ACC112 (cell line): ENCODE measurements at regions not wholly inside any gene's neighbourhood (a gene's known extent, or its start where the extent isn't known, plus 50 kb on each side); places are given as distances from the start of the nearest gene placed in this dataset.
"Not testable (repeated sequence)": the region's sequence is repeated elsewhere in the genome, so short reads cannot be mapped to it uniquely, and the experiment has no call there.

ENCODE experiments used
- H2AFZ ChIP-seq: fragments of 200-600 bp; sonication (generic); one replicate; pipeline ENCODE4 v1.6.0; 2017; ENCODE audit warnings: antibody characterized with exemption, low read length; ENCODE audit not compliant: unreplicated experiment
- H3K27ac ChIP-seq: fragments of 200-600 bp; sonication (generic); 2 replicates; pipeline ENCODE4 v1.5.1; 2014; ENCODE audit warnings: low read depth, mild to moderate bottlenecking, antibody characterized with exemption, low read length, moderate library complexity
- H3K27me3 ChIP-seq: fragments of 200-600 bp; sonication (generic); 2 replicates; pipeline ENCODE4 v1.6.1; 2014; ENCODE audit warnings: mild to moderate bottlenecking, antibody characterized with exemption, low read length, moderate library complexity, mixed read lengths; ENCODE audit not compliant: insufficient read depth
- H3K36me3 ChIP-seq: fragments of 200-600 bp; sonication (generic); 2 replicates; pipeline ENCODE4 v1.6.1; 2016; ENCODE audit warnings: mild to moderate bottlenecking, antibody characterized with exemption, low read length, moderate library complexity, mixed read lengths; ENCODE audit not compliant: insufficient read depth
- H3K4me1 ChIP-seq: fragments of 200-600 bp; sonication (generic); one replicate; pipeline ENCODE4 v1.6.1; 2016; ENCODE audit warnings: low read length, mixed read lengths; ENCODE audit not compliant: insufficient read depth, unreplicated experiment, control insufficient read depth
- H3K4me3 ChIP-seq: fragments of 200-600 bp; sonication (generic); 2 replicates; pipeline ENCODE4 v1.5.1; 2014; ENCODE audit warnings: mild to moderate bottlenecking, low read depth, low read length
- H3K79me2 ChIP-seq: fragments of 200-600 bp; sonication (generic); one replicate; pipeline ENCODE4 v1.6.0; 2016; ENCODE audit warnings: low read length; ENCODE audit not compliant: control insufficient read depth, unreplicated experiment, insufficient read depth

- no peaks in the 10 kb centered on the region for H3K79me2 ChIP-seq
These were observed 840.2 kb downstream of the UQCRFS1 start for GRCh38 chr19:28372576-28373247.

GRCh38 chr19:28367146-28367545 lies 845.8 kb downstream of the UQCRFS1 start:
- H3K27ac ChIP-seq, result no peak overlapping the region
- no peaks in the 10 kb centered on the region for H3K4me1 ChIP-seq
- H3K36me3 ChIP-seq, result no peaks in the 10 kb centered on the region
- H2AFZ ChIP-seq, result no peak overlapping the region
- H3K27me3 ChIP-seq, result 0 out of 2 replicates have a peak, but pooled peaks cover 4% of the 10 kb centered on the region
- no peaks in the 10 kb centered on the region for H3K79me2 ChIP-seq
- no peak overlapping the region for H3K4me3 ChIP-seq

More at GRCh38 chr19:28372576-28373247, 840.2 kb downstream of the UQCRFS1 start:
- Histone ChIP-seq H3K4me1 (no peaks in the 10 kb centered on the region), H3K4me3 (no peak overlapping the region), H2AFZ (no peak overlapping the region), H3K36me3 (no peaks in the 10 kb centered on the region), H3K27ac (no peak overlapping the region), H3K27me3 (0 out of 2 replicates have a peak, but pooled peaks cover 2% of the 10 kb centered on the region)

- Histone ChIP-seq H3K4me3 (no peak overlapping the region), H2AFZ (no peak overlapping the region), H3K27me3 (0 out of 2 replicates have a peak, but pooled peaks cover 4% of the 10 kb centered on the region), H3K79me2 (no peaks in the 10 kb centered on the region), H3K27ac (no peak overlapping the region), H3K36me3 (no peaks in the 10 kb centered on the region), H3K4me1 (no peaks in the 10 kb centered on the region)
These were observed 849.7 kb downstream of the UQCRFS1 start for GRCh38 chr19:28363254-28363653.

GRCh38 chr19:28359431-28360414 lies 853.2 kb downstream of the UQCRFS1 start:
- Histone ChIP-seq H3K4me1 (no peaks in the 10 kb centered on the region), H3K27ac (no peak overlapping the region), H3K79me2 (no peaks in the 10 kb centered on the region), H3K4me3 (no peak overlapping the region), H3K27me3 (peaks cover 4% of the 10 kb centered on the region; the same call in 1 of the 2 replicates), H3K36me3 (no peaks in the 10 kb centered on the region), H2AFZ (no peak overlapping the region)

GRCh38 chr19:28358633-28359032 lies 854.3 kb downstream of the UQCRFS1 start:
- H2AFZ ChIP-seq, result no peak overlapping the region
- no peak overlapping the region for H3K4me3 ChIP-seq
- no peaks in the 10 kb centered on the region for H3K4me1 ChIP-seq
- peaks cover 4% of the 10 kb centered on the region; the same call in 1 of the 2 replicates for H3K27me3 ChIP-seq
- H3K36me3 ChIP-seq, result no peaks in the 10 kb centered on the region
- no peaks in the 10 kb centered on the region for H3K79me2 ChIP-seq
- no peak overlapping the region for H3K27ac ChIP-seq

- H3K4me1 ChIP-seq, result no peaks in the 10 kb centered on the region
- no peaks in the 10 kb centered on the region for H3K27me3 ChIP-seq
- no peak overlapping the region for H3K4me3 ChIP-seq
- H3K27ac ChIP-seq, result no peak overlapping the region
- no peaks in the 10 kb centered on the region for H3K79me2 ChIP-seq
- H3K36me3 ChIP-seq, result no peaks in the 10 kb centered on the region
- H2AFZ ChIP-seq, result no peak overlapping the region
These were observed 861.2 kb downstream of the UQCRFS1 start for GRCh38 chr19:28351761-28352160.

- not testable (repeated sequence) for H3K4me3 ChIP-seq, H2AFZ ChIP-seq, H3K79me2 ChIP-seq, H3K4me1 ChIP-seq, H3K27ac ChIP-seq, H3K36me3 ChIP-seq, H3K27me3 ChIP-seq
These were observed 861.6 kb downstream of the UQCRFS1 start for GRCh38 chr19:28351321-28351720.

- 0 out of 2 replicates have a peak, but pooled peaks cover 3% of the 10 kb centered on the region for H3K27me3 ChIP-seq
- H3K36me3 ChIP-seq, result no peaks in the 10 kb centered on the region
- H3K4me3 ChIP-seq, result no peak overlapping the region
- no peak overlapping the region for H3K27ac ChIP-seq
- no peaks in the 10 kb centered on the region for H3K79me2 ChIP-seq
- no peaks in the 10 kb centered on the region for H3K4me1 ChIP-seq
- H2AFZ ChIP-seq, result no peak overlapping the region
These were observed 862.3 kb downstream of the UQCRFS1 start for GRCh38 chr19:28350673-28351072.

GRCh38 chr19:28350037-28350436 lies 862.9 kb downstream of the UQCRFS1 start:
- Histone ChIP-seq H3K36me3 (no peaks in the 10 kb centered on the region), H3K4me3 (no peak overlapping the region), H3K79me2 (no peaks in the 10 kb centered on the region), H3K27me3 (0 out of 2 replicates have a peak, but pooled peaks cover 6% of the 10 kb centered on the region), H3K27ac (no peak overlapping the region), H3K4me1 (no peaks in the 10 kb centered on the region), H2AFZ (no peak overlapping the region)

- Histone ChIP-seq H3K4me3 (no peak overlapping the region), H3K36me3 (no peaks in the 10 kb centered on the region), H3K27me3 (0 out of 2 replicates have a peak, but pooled peaks cover 6% of the 10 kb centered on the region), H3K79me2 (no peaks in the 10 kb centered on the region), H2AFZ (no peak overlapping the region), H3K4me1 (no peaks in the 10 kb centered on the region), H3K27ac (no peak overlapping the region)
These were observed 863.3 kb downstream of the UQCRFS1 start for GRCh38 chr19:28349604-28350003.
